ENCODE measurements at regions not wholly inside any gene's neighbourhood (a gene's known extent, or its start where the extent isn't known, plus 50 kb on each side); places are given as distances from the start of the nearest gene placed in this dataset.

- Mint-ChIP-seq H3K36me3 (ENCODE audit: low read depth) (peaks cover 3% of the 10 kb centered on the region; the same call in 1 of the 3 replicates), H3K9me3 (peaks cover 10% of the 10 kb centered on the region; the same call in 2 of the 3 replicates), H3K4me3 (no peak overlapping the region), H3K4me1 (peaks cover 5% of the 10 kb centered on the region; the same call in 2 of the 3 replicates), H3K27ac (no peak overlapping the region), H3K27me3 (ENCODE audit: insufficient read depth, low read depth, poor library complexity) (no peaks in the 10 kb centered on the region)
- H3K4me1 ChIP-seq (ENCODE audit: insufficient read depth): no peaks in the 10 kb centered on the region
- no peaks in the 10 kb centered on the region for H3K27me3 ChIP-seq (ENCODE audit: insufficient read depth)
- no peak for DNase-seq (ENCODE audit: low spot score)
- TF ChIP-seq EZH2phosphoT487 (IDR thresholded peaks at IDR 0.05; ENCODE audit: unreplicated experiment) (no peak), STAT1 (IDR thresholded peaks at IDR 0.05; ENCODE audit: unreplicated experiment) (no peak), ETS1 (IDR thresholded peaks at IDR 0.05) (no peak), POLR2AphosphoS5 (IDR thresholded peaks at IDR 0.05; ENCODE audit: low read depth) (no peak), NANOG (IDR thresholded peaks at IDR 0.05; ENCODE audit: borderline replicate concordance) (no peak), ZNF331 (CRISPR knock-in tag; IDR thresholded peaks at IDR 0.05; ENCODE audit: low read depth) (no peak), CREB1 (CRISPR knock-in tag; IDR thresholded peaks at IDR 0.05; ENCODE audit: low read depth) (no peak), EZH2 (IDR thresholded peaks at IDR 0.05; ENCODE audit: low read depth, unreplicated experiment) (no peak), REST (IDR thresholded peaks at IDR 0.05; ENCODE audit: unreplicated experiment) (no peak), CTCF (conservative IDR thresholded peaks at IDR 0.05; ENCODE audit: low read depth in 2 of 2) (no peak), ZNF114 (CRISPR knock-in tag; IDR thresholded peaks at IDR 0.05) (no peak), ZNF462 (CRISPR knock-in tag; IDR thresholded peaks at IDR 0.05) (no peak), JUNB (IDR thresholded peaks at IDR 0.05; ENCODE audit: unreplicated experiment) (no peak)
- no peak overlapping the region for H3K4me2 ChIP-seq
- H2AFZ ChIP-seq: no peak overlapping the region
- no peaks in the 10 kb centered on the region for H3F3A ChIP-seq (replicated peaks; ENCODE audit: low read depth)
- no peak overlapping the region for H3K27ac ChIP-seq (ENCODE audit: low read depth)
- H3K79me2 ChIP-seq (replicated peaks; ENCODE audit: insufficient read depth): no peaks in the 10 kb centered on the region
- ATAC-seq: no peak
- H3K36me3 ChIP-seq (ENCODE audit: insufficient read depth): 0 out of 2 replicates have a peak, but pooled peaks cover 2% of the 10 kb centered on the region
- no peak overlapping the region for H3K4me3 ChIP-seq
- peaks cover 11% of the 10 kb centered on the region for H3K9me2 ChIP-seq (ENCODE audit: insufficient read depth)
- no peaks in the 10 kb centered on the region for H4K20me1 ChIP-seq (replicated peaks; ENCODE audit: insufficient read depth)
Measured at GRCh38 chr10:6866757-6867156, 286.7 kb upstream of the PRKCQ start.
